ENCODE measurements at regions not wholly inside any gene's neighbourhood (a gene's known extent, or its start where the extent isn't known, plus 50 kb on each side); places are given as distances from the start of the nearest gene placed in this dataset.

GRCh38 chr3:31186041-31186440 is 291.6 kb upstream of the GADL1 start:
- no peaks in the 10 kb centered on the region for H3K36me3 ChIP-seq (ENCODE audit: low read depth)
- H3K27ac ChIP-seq: no peak overlapping the region
- no peaks in the 10 kb centered on the region for H3K4me1 ChIP-seq (replicated peaks; ENCODE audit: insufficient read depth)
- H3K4me3 ChIP-seq: no peak overlapping the region
- H3K4me2 ChIP-seq: no peak overlapping the region
- no peak for DNase-seq
- H3F3A ChIP-seq (ENCODE audit: insufficient read depth, low read depth): no peaks in the 10 kb centered on the region
- no peaks in the 10 kb centered on the region for H3K27me3 ChIP-seq (ENCODE audit: insufficient read depth, low read depth)
- intact Hi-C loops (cut with micrococcal nuclease; ENCODE audit: unreplicated experiment): no loop called here
- H3K9me2 ChIP-seq (ENCODE audit: insufficient read depth): no peaks in the 10 kb centered on the region
- TF ChIP-seq EZH2 (IDR thresholded peaks at IDR 0.05; ENCODE audit: low read depth) (no peak), CTCF (conservative IDR thresholded peaks at IDR 0.05) (no peak)
- POLR2A ChIA-PET (ENCODE audit: unreplicated experiment): interaction anchor here (0.6 kb wide), 1 partner anchor 347 kb away, joined by 3 read pairs; the partner anchor contains the start of gene STT3B
- no peak overlapping the region for H2AFZ ChIP-seq
- no peaks in the 10 kb centered on the region for H3K9me3 ChIP-seq (ENCODE audit: insufficient read depth, low read depth)
- H4K20me1 ChIP-seq (ENCODE audit: insufficient read depth): no peaks in the 10 kb centered on the region
- no peaks in the 10 kb centered on the region for H3K79me2 ChIP-seq (ENCODE audit: low read depth)
- CTCF ChIA-PET: no interaction called here
- BruUV-seq (replicated peaks): no TSS peak

- Histone ChIP-seq H3F3A (ENCODE audit: insufficient read depth, low read depth) (no peaks in the 10 kb centered on the region), H3K27me3 (ENCODE audit: insufficient read depth, low read depth) (no peaks in the 10 kb centered on the region), H3K9me2 (ENCODE audit: insufficient read depth) (no peaks in the 10 kb centered on the region), H3K4me2 (no peak overlapping the region), H3K79me2 (ENCODE audit: low read depth) (no peaks in the 10 kb centered on the region), H3K4me3 (no peak overlapping the region), H3K27ac (no peak overlapping the region), H3K4me1 (replicated peaks; ENCODE audit: insufficient read depth) (no peaks in the 10 kb centered on the region), H3K36me3 (ENCODE audit: low read depth) (no peaks in the 10 kb centered on the region), H2AFZ (no peak overlapping the region), H3K9me3 (ENCODE audit: insufficient read depth, low read depth) (no peaks in the 10 kb centered on the region), H4K20me1 (ENCODE audit: insufficient read depth) (no peaks in the 10 kb centered on the region)
- ChIA-PET POLR2A (ENCODE audit: unreplicated experiment) (no interaction called here), CTCF (no interaction called here)
- intact Hi-C loops (cut with micrococcal nuclease; ENCODE audit: unreplicated experiment): no loop called here
- BruUV-seq (replicated peaks): no TSS peak
- no peak for DNase-seq
- TF ChIP-seq CTCF (conservative IDR thresholded peaks at IDR 0.05) (no peak), EZH2 (IDR thresholded peaks at IDR 0.05; ENCODE audit: low read depth) (no peak)
Measured at GRCh38 chr3:31187380-31187779, 292.9 kb upstream of the GADL1 start.

GRCh38 chr3:31188112-31188511 is 293.7 kb upstream of the GADL1 start:
- Histone ChIP-seq H4K20me1 (ENCODE audit: insufficient read depth) (no peaks in the 10 kb centered on the region), H3K79me2 (ENCODE audit: low read depth) (no peaks in the 10 kb centered on the region), H3K4me2 (no peak overlapping the region), H3K4me1 (replicated peaks; ENCODE audit: insufficient read depth) (no peaks in the 10 kb centered on the region), H3F3A (ENCODE audit: insufficient read depth, low read depth) (no peaks in the 10 kb centered on the region), H3K4me3 (no peak overlapping the region), H3K36me3 (ENCODE audit: low read depth) (no peaks in the 10 kb centered on the region), H3K9me2 (ENCODE audit: insufficient read depth) (no peaks in the 10 kb centered on the region), H3K27ac (no peak overlapping the region), H2AFZ (no peak overlapping the region), H3K27me3 (ENCODE audit: insufficient read depth, low read depth) (no peaks in the 10 kb centered on the region), H3K9me3 (ENCODE audit: insufficient read depth, low read depth) (no peaks in the 10 kb centered on the region)
- POLR2A ChIA-PET (ENCODE audit: unreplicated experiment): no interaction called here
- CTCF ChIA-PET: no interaction called here
- TF ChIP-seq CTCF (conservative IDR thresholded peaks at IDR 0.05) (no peak), EZH2 (IDR thresholded peaks at IDR 0.05; ENCODE audit: low read depth) (no peak)
- intact Hi-C loops (cut with micrococcal nuclease; ENCODE audit: unreplicated experiment): no loop called here
- no peak for DNase-seq
- BruUV-seq (replicated peaks): no TSS peak
